Heart left ventricle (tissue), 16 donors: ENCODE measurements at regions not wholly inside any gene's neighbourhood (a gene's known extent, or its start where the extent isn't known, plus 50 kb on each side); places are given as distances from the start of the nearest gene placed in this dataset.

ENCODE experiments used
- ATAC-seq, 4 donors: fragments of 200-7000 bp; cut with Tn5 transposase; one replicate each; pipeline ENCODE4 v1.9.1; 2020 to 2022; ENCODE audit warnings: moderate library complexity in 4 of 4, mild to moderate bottlenecking in 3 of 4, moderate number of reproducible peaks in 1 of 4
- DNase-seq, 5 donors: peaks; one replicate each; pipeline ENCODE4 v3.0.0-alpha.2; 2020
- H3K27ac ChIP-seq, 12 donors: fragments of 200-600 bp; sonication (generic) in 4 of 12; one replicate each; pipeline versions ENCODE4 v1.5.0 to v1.8.0; 2016 to 2022; ENCODE audit warnings: mild to moderate bottlenecking in 2 of 12
- H3K27me3 ChIP-seq, 9 donors: fragments of 200-600 bp; sonication (generic) in 2 of 9; one replicate each; pipeline versions ENCODE4 v1.5.1 to v1.8.0; 2016 to 2022; ENCODE audit warnings: mild to moderate bottlenecking in 3 of 9
- H3K36me3 ChIP-seq, 9 donors: fragments of 200-600 bp; sonication (generic) in 2 of 9; one replicate each; pipeline versions ENCODE4 v1.5.0 to v1.8.0; 2018 to 2022; ENCODE audit warnings: mild to moderate bottlenecking in 2 of 9
- H3K4me1 ChIP-seq, 12 donors: fragments of 200-600 bp; sonication (generic) in 4 of 12; one replicate each; pipeline versions ENCODE4 v1.5.0 to v1.8.0; 2016 to 2022; ENCODE audit warnings: mild to moderate bottlenecking in 3 of 12
- H3K4me3 ChIP-seq, 12 donors: fragments of 200-600 bp; sonication (generic) in 4 of 12; one replicate each; pipeline versions ENCODE4 v1.5.0 to v1.8.0; 2017 to 2022; ENCODE audit warnings: mild to moderate bottlenecking in 9 of 12, moderate library complexity in 4 of 12
- H3K9me3 ChIP-seq, 12 donors: fragments of 200-600 bp; sonication (generic) in 4 of 12; one replicate each; pipeline versions ENCODE4 v1.5.0 to v1.8.0; 2016 to 2022; ENCODE audit warnings: mild to moderate bottlenecking in 1 of 12
- POLR2A ChIP-seq, 2 donors: fragments of 450-650 bp; IDR thresholded peaks; one replicate each; pipeline ENCODE4 v1.6.1; 2017; ENCODE audit warnings: antibody characterized with exemption in 2 of 2, mild to moderate bottlenecking in 2 of 2, moderate library complexity in 2 of 2
- WGBS, 4 donors: extraction: QIAGEN DNeasy Blood & Tissue Kit in 2 of 4; methylation state at CpG; one replicate each; pipeline versions ENCODE4 v1.1.5 to v1.1.7; 2013 to 2018; 5-methylcytosine and 5-hydroxymethylcytosine counted together
- intact Hi-C, 10 donors: fragments of 100-400 bp; cut with DNase I; formaldehyde crosslinking; loops; one replicate each; pipeline versions ENCODE4 v1.11.1 to v1.14.2; 2022
- TF ChIP-seq, protein P1 (sequence below), 12 donors: fragments of 200-600 bp; sonication (generic) in 4 of 12; IDR thresholded peaks; one replicate each; pipeline versions ENCODE4 v1.5.0 to v1.8.0; 2018 to 2022; ENCODE audit warnings: antibody characterized with exemption in 12 of 12, mild to moderate bottlenecking in 5 of 12
- donor health status: ischemic (EF 13 %, LVEDD 7.1; RV severe dilation, severe dysfunction).
- donor health status: healthy with polysubstance abuse.
- donor health status: DM: no; HTN: yes; CAD: no.
- donor health status: DM: no; HTN: no; CAD: no.
- donor health status: ischemic (EF 25% LVEDD 6.9; RV normal size, moderate dysfunction).
- donor health status: ischemic (EF 25% LVEDD 5.7; RV mildly dilated, moderate dysfunction).
- donor health status: healthy.
- donor health status: DM: yes; HTN: yes; CAD: no.
- donor health status: ischemic (EF 35%, LVEDD 5.7; RV mildly dilated, moderate dysfunction).
- donor health status: nonischemic (EF 11% LVEDD 7.7; RV severe dilation, severe dysfunction).
- donor health status: DM: yes; HTN: yes; CAD: no.
- donor health status: PGD.
- donor health status: ischemic (EF 29% LVEDD 5.4; RV normal size, mild dysfunction).
- donor health status: nonischemic (EF 23%, LVEDD 6.1; RV moderate dilation, normal function).

DNA sequence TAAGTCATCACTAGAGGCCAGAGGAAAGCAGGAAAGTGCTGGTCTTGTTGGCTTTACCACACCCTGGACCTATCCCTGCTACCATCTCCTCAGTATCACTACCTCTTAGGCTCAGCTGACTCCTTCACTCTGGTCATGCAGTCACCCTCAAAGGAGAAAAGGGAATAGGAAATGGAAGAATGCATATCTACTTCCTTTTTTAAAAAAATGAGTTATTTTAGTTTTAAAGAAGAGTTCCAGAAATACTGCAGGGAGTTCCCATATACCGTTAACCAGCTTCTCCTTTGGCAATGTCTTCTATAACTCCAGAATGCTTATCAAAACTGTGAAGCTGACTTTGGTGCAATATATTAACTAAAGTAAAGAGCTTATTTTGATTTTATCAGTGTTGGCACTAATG, 688.6 kb downstream of the DIPK2A start:
- ATAC-seq, result no peak

DNA sequence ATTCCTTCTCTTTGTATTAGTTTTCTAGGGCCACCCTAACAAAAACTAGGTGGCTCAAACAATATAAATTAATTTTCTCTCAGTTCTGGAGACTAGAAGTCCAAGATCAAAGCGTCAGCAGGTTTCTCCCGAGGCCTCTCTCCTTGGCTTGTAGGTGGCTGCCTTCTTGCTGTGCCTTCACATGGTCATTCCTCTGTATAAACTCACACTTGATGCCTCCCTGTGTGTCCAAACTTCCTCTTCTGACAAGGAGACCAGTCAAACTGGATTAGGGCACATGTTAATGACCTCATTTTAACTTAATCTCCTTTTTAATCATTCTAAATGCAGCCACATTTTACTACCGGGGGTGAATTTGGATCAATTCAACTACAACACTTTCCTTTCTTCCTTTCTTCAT, 691.1 kb downstream of the DIPK2A start:
- Histone ChIP-seq H3K4me3 (no peak overlapping the region), H3K27ac (no peak overlapping the region), H3K4me1 (no peaks in the 10 kb centered on the region), H3K9me3 (peaks cover 0 to 7% (median 0%) of the 10 kb centered on the region in 12 donors), H3K36me3 (no peaks in the 10 kb centered on the region), H3K27me3 (no peaks in the 10 kb centered on the region)
- DNase-seq, result no peak
- 76 to 84% (median 78%) methylated on average over 3 of the region's 3 CpGs for WGBS, 4 donors
- intact Hi-C loops, result no loop called here
- no peak for TF ChIP-seq POLR2A (IDR thresholded peaks at IDR 0.05)
- TF ChIP-seq, protein P1, sequence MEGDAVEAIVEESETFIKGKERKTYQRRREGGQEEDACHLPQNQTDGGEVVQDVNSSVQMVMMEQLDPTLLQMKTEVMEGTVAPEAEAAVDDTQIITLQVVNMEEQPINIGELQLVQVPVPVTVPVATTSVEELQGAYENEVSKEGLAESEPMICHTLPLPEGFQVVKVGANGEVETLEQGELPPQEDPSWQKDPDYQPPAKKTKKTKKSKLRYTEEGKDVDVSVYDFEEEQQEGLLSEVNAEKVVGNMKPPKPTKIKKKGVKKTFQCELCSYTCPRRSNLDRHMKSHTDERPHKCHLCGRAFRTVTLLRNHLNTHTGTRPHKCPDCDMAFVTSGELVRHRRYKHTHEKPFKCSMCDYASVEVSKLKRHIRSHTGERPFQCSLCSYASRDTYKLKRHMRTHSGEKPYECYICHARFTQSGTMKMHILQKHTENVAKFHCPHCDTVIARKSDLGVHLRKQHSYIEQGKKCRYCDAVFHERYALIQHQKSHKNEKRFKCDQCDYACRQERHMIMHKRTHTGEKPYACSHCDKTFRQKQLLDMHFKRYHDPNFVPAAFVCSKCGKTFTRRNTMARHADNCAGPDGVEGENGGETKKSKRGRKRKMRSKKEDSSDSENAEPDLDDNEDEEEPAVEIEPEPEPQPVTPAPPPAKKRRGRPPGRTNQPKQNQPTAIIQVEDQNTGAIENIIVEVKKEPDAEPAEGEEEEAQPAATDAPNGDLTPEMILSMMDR (IDR thresholded peaks at IDR 0.05), result no peak
- no peak for ATAC-seq

More for the DNA sequence above, 688.6 kb downstream of the DIPK2A start:
- TF ChIP-seq POLR2A (IDR thresholded peaks at IDR 0.05), result no peak
- TF ChIP-seq, protein P1 (IDR thresholded peaks at IDR 0.05), result no peak
- no peak overlapping the region for H3K27ac ChIP-seq
- H3K4me1 ChIP-seq, result no peaks in the 10 kb centered on the region
- no peaks in the 10 kb centered on the region for H3K9me3 ChIP-seq
- no peak overlapping the region for H3K4me3 ChIP-seq
- no peaks in the 10 kb centered on the region for H3K36me3 ChIP-seq
- intact Hi-C loops, result no loop called here
- DNase-seq, result no peak
- H3K27me3 ChIP-seq, result no peaks in the 10 kb centered on the region
- 60 to 79% (median 67%) methylated on average over 1 of the region's 1 CpG for WGBS, 4 donors

DNA sequence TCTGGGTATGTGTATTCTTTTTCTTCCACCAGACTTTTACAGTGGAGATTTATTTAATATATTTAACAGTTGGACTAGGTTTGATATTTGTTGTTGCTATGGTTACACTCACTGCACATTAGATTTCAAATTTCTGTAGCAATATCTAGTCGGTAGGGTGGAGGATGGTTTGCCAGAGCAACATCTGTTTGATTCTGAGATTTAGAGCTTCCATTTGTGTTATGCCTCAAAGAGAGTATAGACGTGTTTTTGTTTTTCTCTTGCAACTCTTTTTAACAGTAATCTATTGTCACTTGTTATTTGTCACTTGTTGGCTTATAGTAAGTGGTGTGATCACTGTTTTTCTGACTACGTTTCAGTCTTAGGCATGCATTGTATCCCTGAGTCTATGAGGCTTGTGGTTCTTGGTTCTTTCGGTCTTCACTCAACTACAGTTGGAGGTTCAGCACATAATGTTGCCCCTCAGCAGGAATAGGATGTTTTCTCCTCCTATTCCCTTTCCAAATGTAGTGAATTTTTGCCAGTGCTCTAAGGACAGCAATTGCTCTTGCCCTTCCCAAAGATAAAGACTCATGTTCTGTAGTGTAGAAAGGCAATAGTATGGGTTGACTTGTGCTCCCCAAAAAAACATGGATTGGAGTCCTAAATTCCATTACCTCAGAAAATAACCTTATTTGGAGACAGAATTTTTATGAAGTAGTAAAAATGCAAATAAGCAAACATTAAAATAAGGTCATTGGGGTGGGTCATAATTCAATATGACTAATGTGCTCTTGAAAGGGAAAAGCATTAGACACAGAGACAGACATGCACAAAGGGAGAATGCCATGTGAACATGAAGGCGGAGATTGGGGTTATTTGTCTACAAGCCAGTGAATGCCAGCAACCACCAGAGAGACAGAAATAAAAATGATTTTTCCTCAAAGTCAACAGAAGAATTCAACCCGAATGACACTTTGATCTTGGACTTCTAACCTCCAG, 692.1 kb downstream of the DIPK2A start:
- WGBS, 4 donors, result 70 to 84% (median 72%) methylated on average over 6 of the region's 6 CpGs
- TF ChIP-seq, protein P1 (IDR thresholded peaks at IDR 0.05), result no peak
- TF ChIP-seq POLR2A (IDR thresholded peaks at IDR 0.05), result no peak
- DNase-seq (no peak), ATAC-seq (no peak)
- H3K27ac ChIP-seq, result no peak overlapping the region
- H3K4me1 ChIP-seq, result no peaks in the 10 kb centered on the region
- no peak overlapping the region for H3K4me3 ChIP-seq
- H3K27me3 ChIP-seq, result no peaks in the 10 kb centered on the region
- no peaks in the 10 kb centered on the region for H3K36me3 ChIP-seq
- intact Hi-C loops, result no loop called here
- peaks cover 0 to 7% (median 0%) of the 10 kb centered on the region in 12 donors for H3K9me3 ChIP-seq

DNA sequence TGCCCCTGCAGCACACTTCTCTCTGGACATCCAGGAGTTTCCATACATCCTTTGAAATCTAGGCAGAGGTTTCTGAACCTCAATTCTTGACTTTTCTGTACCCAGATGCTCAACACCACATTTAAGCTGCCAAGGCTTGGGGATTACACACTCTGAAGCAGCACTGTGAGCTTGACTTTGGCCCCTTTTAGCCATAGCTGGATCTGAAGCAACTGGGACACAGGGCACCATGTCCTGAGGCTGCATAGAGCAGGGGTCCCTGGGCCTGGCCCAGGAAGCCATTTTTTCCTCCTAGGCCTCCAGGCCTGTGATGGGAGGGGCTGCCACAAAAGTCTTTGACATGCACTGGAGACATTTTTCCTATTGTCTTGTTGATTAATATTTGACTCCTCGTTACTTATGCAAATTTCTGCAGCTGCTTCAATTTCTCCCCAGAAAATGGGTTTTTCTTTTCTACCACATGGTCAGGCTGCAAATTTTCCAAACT, 694.0 kb downstream of the DIPK2A start:
- no peaks in the 10 kb centered on the region for H3K36me3 ChIP-seq
- intact Hi-C loops, result no loop called here
- H3K27ac ChIP-seq, result no peak overlapping the region
- H3K4me1 ChIP-seq, result no peaks in the 10 kb centered on the region
- DNase-seq (no peak), ATAC-seq (no peak)
- peaks cover 0 to 7% (median 0%) of the 10 kb centered on the region in 12 donors for H3K9me3 ChIP-seq
- no peak overlapping the region for H3K4me3 ChIP-seq
- WGBS, 4 donors, result 58 to 69% (median 67%) methylated on average over 1 of the region's 1 CpG
- no peak for TF ChIP-seq POLR2A (IDR thresholded peaks at IDR 0.05)
- TF ChIP-seq, protein P1 (IDR thresholded peaks at IDR 0.05), result no peak
- no peaks in the 10 kb centered on the region for H3K27me3 ChIP-seq
